ENCODE measurements at regions not wholly inside any gene's neighbourhood (a gene's known extent, or its start where the extent isn't known, plus 50 kb on each side); places are given as distances from the start of the nearest gene placed in this dataset.
A peak's percentile ranks its signal among the peaks of the same experiment; 100 is the strongest.

GRCh38 chr14:46048127-46048526 lies 603.5 kb downstream of the RPL10L start:
- TF ChIP-seq CTCF (conservative IDR thresholded peaks at IDR 0.05; ENCODE audit: low read depth, low read length) (peak; percentile 46), ELK1 (IDR thresholded peaks at IDR 0.05; ENCODE audit: borderline replicate concordance, low read depth, low read length) (no peak)
